ENCODE measurements at regions not wholly inside any gene's neighbourhood (a gene's known extent, or its start where the extent isn't known, plus 50 kb on each side); places are given as distances from the start of the nearest gene placed in this dataset.

DNA sequence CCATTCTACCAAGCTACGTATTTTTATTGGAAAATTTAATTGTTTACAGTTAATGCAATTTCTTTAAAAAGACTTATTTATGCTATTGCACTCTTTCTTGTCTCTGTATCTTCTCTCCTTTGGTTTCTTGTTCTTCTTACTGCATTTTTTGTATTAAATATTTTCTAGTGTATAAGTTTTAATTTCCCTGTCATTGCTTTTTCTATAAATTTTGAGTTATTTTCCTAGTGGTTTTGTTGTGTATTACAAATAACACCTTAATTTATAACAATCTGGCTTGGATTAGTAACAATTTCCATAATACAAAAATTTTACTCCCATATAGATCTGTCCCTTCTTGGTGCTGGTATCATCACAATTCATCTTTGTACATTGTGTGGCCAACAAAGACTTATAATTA lies 303.5 kb upstream of the SPOCK3 start:
- Mint-ChIP-seq H3K36me3 (ENCODE audit: low read depth) (no peaks in the 10 kb centered on the region), H3K27me3 (ENCODE audit: low read depth) (no peaks in the 10 kb centered on the region), H3K9me3 (peaks cover 5% of the 10 kb centered on the region), H3K4me3 (no peak overlapping the region), H3K4me1 (ENCODE audit: low read depth) (no peaks in the 10 kb centered on the region), H3K27ac (no peak overlapping the region)
- no peak for DNase-seq
- CTCF ChIA-PET = no interaction called here
- intact Hi-C loops (cut with micrococcal nuclease) = no loop called here

DNA sequence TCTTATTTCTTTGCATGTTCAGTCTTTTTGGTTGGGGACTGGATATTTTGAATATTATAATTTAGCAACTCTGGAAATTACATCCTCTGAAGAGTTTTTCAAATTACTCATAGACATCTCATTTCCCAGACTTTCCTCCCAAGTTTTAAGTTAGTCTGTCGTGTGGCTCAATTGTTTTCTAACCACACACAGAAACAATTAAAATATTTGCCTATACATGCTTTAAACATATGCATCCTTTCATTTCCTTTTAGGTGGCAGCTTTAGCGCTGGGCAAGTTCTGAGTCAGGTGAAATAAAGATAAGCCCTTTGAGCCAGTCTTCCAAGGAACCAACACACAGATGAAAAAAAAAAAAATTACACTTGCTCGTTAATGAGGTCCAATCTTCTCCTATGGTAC lies 307.0 kb upstream of the SPOCK3 start:
- CTCF ChIA-PET = no interaction called here
- H3K4me3 Mint-ChIP-seq = no peak overlapping the region
- no peaks in the 10 kb centered on the region for H3K4me1 Mint-ChIP-seq (ENCODE audit: low read depth)
- H3K27ac Mint-ChIP-seq = no peak overlapping the region
- H3K36me3 Mint-ChIP-seq (ENCODE audit: low read depth) = no peaks in the 10 kb centered on the region
- H3K27me3 Mint-ChIP-seq (ENCODE audit: low read depth) = no peaks in the 10 kb centered on the region
- peaks cover 18% of the 10 kb centered on the region for H3K9me3 Mint-ChIP-seq
- DNase-seq = no peak
- intact Hi-C loops (cut with micrococcal nuclease) = no loop called here

DNA sequence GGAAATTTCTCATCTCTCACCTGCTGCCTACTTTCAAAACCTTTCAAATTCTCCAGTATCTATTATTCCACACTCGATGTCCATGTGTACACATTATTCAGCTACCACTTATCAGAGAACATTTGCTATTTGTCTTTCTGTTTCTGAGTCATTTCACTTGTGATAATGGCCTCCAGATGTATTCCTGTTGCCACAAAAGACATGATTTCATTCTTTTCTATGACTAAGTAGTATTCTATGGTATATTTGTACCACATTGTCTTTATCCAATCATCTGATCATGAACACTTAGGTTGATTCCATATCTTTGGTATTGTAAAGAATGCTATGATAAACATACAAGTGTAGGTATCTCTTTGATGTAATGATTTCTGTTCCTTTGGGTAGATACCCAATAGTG lies 310.1 kb upstream of the SPOCK3 start:
- Mint-ChIP-seq H3K36me3 (ENCODE audit: low read depth) (no peaks in the 10 kb centered on the region), H3K9me3 (peaks cover 22% of the 10 kb centered on the region), H3K4me3 (no peak overlapping the region), H3K27ac (no peak overlapping the region), H3K27me3 (ENCODE audit: low read depth) (no peaks in the 10 kb centered on the region), H3K4me1 (ENCODE audit: low read depth) (no peaks in the 10 kb centered on the region)
- intact Hi-C loops (cut with micrococcal nuclease) = no loop called here
- CTCF ChIA-PET = no interaction called here
- DNase-seq = no peak

DNA sequence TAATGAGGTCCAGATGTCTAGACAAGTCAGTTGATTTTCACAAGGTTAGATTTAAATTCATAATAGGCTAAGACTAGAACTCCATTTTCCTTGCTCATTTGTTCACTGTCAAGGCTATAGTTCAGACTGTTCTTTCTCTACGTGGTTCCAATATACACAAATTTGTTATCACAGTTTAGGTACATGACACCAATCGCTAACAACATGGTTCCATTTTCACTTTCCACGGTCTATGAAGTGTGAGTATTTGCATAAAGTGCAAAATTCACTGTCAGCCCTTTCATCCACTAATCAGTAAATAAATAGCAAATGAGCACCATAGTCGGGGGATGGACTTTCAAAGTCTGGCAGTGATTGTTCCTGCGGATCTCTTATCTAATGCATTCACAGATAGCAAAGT lies 315.7 kb upstream of the SPOCK3 start:
- no peak for DNase-seq
- Mint-ChIP-seq H3K4me1 (ENCODE audit: low read depth) (no peaks in the 10 kb centered on the region), H3K9me3 (peaks cover 17% of the 10 kb centered on the region), H3K36me3 (ENCODE audit: low read depth) (no peaks in the 10 kb centered on the region), H3K27ac (no peak overlapping the region), H3K27me3 (ENCODE audit: low read depth) (no peaks in the 10 kb centered on the region), H3K4me3 (no peak overlapping the region)
- intact Hi-C loops (cut with micrococcal nuclease) = no loop called here
- CTCF ChIA-PET = no interaction called here

DNA sequence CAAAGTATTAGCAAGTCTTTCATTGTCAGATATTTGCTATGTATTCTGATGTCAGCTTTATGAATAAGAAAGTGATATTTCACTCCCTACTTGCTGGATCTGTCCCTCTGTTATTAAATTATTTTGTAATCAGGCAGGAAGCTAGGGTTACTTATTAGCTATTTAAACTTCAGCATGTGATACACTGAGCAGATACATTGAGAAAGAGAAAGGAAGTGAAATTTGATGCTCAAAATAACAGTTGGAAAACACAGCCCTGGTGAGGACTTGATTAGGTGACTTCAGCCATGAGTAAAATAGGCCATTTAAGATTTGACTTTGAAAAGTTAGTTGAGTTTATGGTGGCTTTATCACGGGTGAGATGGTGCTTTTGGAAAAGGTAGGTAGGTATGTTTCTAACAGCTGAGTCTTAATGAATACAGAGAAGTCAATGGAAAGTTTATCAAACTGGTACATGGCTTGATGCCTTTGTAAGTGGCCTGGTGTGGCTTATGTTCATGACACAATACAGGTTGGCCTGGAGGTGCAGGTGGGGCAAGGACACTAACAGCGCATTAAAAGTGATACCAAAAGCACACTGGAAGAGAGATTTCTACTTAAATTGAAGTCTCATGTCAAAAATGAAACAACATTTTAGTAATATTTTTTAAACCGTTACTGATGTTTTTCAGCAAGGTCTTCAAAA lies 321.2 kb upstream of the SPOCK3 start:
- no peak overlapping the region for H3K27ac Mint-ChIP-seq
- H3K36me3 Mint-ChIP-seq (ENCODE audit: low read depth) = no peaks in the 10 kb centered on the region
- H3K4me3 Mint-ChIP-seq = no peak overlapping the region
- no peak for DNase-seq
- H3K27me3 Mint-ChIP-seq (ENCODE audit: low read depth) = no peaks in the 10 kb centered on the region
- H3K9me3 Mint-ChIP-seq = peaks cover 15% of the 10 kb centered on the region
- H3K4me1 Mint-ChIP-seq (ENCODE audit: low read depth) = no peaks in the 10 kb centered on the region
- CTCF ChIA-PET = no interaction called here
- intact Hi-C loops (cut with micrococcal nuclease) = no loop called here

DNA sequence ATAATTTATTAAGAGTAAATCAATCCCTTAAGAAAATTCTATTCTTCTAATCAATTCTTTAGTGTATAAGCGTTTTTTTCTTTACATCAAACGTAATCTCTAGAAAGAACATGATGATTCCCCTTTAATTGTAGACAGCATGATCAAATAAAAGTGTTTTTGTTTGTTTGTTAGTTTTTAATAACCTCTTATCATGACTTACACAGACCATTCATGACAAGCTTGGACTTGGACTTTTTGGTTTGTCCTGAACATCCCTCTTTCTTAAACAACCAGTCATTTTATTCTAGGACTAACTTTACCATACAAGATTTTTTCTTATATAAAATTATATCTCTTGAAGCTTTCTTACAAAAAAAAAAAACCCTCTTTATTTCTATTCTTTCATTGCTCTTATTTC lies 344.6 kb upstream of the SPOCK3 start:
- Mint-ChIP-seq H3K27me3 (ENCODE audit: low read depth) (no peaks in the 10 kb centered on the region), H3K27ac (no peak overlapping the region), H3K36me3 (ENCODE audit: low read depth) (no peaks in the 10 kb centered on the region), H3K9me3 (peaks cover 17% of the 10 kb centered on the region), H3K4me3 (no peak overlapping the region), H3K4me1 (ENCODE audit: low read depth) (no peaks in the 10 kb centered on the region)
- no peak for DNase-seq
- CTCF ChIA-PET = no interaction called here
- intact Hi-C loops (cut with micrococcal nuclease) = no loop called here

DNA sequence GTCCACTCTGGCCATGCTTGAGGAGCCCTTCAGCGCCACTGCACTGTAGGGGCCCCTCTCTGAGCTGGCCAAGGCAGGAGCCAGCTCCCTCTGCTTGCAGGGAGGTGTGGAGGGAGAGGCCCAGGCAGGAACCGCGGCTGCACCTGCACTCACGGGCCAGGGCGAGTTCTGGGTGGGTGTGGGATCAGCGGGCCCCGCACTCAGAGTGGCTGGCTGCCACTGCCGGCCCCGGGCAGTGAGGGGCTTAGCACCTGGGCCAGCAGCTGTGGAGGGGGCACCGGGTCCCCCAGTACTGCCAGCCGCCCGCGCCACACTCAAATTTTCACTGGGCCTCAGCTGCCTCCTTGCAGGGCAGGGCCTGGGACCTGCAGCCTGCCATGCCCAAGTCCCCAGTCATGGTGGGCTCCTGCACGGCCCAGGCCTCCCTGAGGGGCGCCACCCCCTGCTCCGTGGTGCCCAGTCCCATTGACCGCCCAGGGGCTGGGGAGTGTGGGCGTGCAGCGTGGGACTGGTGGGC lies 347.2 kb upstream of the SPOCK3 start:
- DNase-seq = no peak
- CTCF ChIA-PET = interaction anchor here (0.7 kb wide), 1 partner anchor 41 kb away, joined by 3 read pairs; no protein-coding TSS in a partner anchor
- Mint-ChIP-seq H3K9me3 (peaks cover 22% of the 10 kb centered on the region), H3K4me3 (no peak overlapping the region), H3K4me1 (ENCODE audit: low read depth) (no peaks in the 10 kb centered on the region), H3K27ac (no peak overlapping the region), H3K36me3 (ENCODE audit: low read depth) (no peaks in the 10 kb centered on the region), H3K27me3 (ENCODE audit: low read depth) (no peaks in the 10 kb centered on the region)
- intact Hi-C loops (cut with micrococcal nuclease) = no loop called here

DNA sequence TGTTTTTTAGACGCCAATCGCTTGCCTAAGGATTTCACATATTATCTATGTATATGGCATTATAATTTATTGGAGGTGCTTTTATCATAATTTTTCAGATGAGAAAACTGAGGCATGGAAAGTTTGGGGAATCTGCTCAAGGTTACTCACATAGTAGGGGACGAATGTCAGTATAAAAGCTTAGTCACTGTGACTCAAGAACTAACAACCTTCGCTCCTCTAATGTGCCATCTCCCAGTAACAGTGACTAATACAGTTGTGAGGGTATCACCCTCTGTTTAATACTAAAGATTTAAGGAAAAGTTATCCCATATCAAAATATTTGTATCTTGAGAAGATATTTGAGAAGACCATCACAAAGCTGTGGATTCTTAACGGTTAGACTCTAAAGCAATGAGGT lies 353.1 kb upstream of the SPOCK3 start:
- CTCF ChIA-PET = no interaction called here
- Mint-ChIP-seq H3K4me3 (no peak overlapping the region), H3K9me3 (peaks cover 10% of the 10 kb centered on the region), H3K27ac (no peak overlapping the region), H3K4me1 (ENCODE audit: low read depth) (no peaks in the 10 kb centered on the region), H3K36me3 (ENCODE audit: low read depth) (no peaks in the 10 kb centered on the region), H3K27me3 (ENCODE audit: low read depth) (no peaks in the 10 kb centered on the region)
- DNase-seq = no peak
- intact Hi-C loops (cut with micrococcal nuclease) = no loop called here

DNA sequence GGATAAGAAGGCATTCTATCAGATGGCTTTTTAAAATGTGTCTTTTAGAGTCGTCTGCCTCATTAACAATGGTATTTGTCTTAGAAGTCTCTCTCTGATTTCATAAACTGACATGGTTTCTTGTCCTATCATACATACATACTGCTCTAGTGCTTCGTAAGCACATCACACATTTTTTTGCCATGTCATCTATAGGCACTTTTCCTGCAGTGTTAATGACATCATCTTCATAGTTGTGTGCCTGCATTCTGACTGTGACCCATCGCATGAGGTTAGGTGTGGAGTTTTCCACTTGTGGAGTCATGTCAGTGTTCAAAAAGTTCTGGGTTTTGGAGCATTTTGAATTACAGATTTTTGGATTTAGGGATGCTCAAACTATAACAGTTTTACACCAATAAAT lies 361.6 kb upstream of the SPOCK3 start:
- no peaks in the 10 kb centered on the region for H3K27me3 Mint-ChIP-seq (ENCODE audit: low read depth)
- H3K9me3 Mint-ChIP-seq = no peaks in the 10 kb centered on the region
- no peak for DNase-seq
- CTCF ChIA-PET = no interaction called here
- intact Hi-C loops (cut with micrococcal nuclease) = no loop called here
- no peaks in the 10 kb centered on the region for H3K36me3 Mint-ChIP-seq (ENCODE audit: low read depth)
- H3K4me3 Mint-ChIP-seq = no peak overlapping the region
- no peak overlapping the region for H3K27ac Mint-ChIP-seq
- H3K4me1 Mint-ChIP-seq (ENCODE audit: low read depth) = no peaks in the 10 kb centered on the region

DNA sequence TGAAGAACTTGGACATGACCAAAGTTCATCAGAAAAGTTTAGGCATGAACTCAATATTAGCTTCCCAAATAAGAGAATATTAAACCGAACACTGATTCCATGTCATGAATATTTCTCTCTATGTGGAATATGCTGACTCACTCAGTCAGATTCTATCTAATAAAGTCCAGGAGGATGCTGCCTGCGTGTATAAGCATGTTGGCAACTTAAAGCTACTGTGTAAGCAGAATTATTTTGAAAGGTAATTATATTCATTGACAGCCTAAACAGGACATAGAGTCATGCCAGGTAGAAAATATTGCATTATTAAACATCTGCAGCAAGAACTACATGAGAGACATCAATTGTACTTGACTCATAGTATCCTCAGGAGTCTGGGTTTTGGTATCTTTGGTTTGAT lies 367.9 kb upstream of the SPOCK3 start:
- H3K4me1 Mint-ChIP-seq (ENCODE audit: low read depth) = no peaks in the 10 kb centered on the region
- H3K27me3 Mint-ChIP-seq (ENCODE audit: low read depth) = no peaks in the 10 kb centered on the region
- H3K9me3 Mint-ChIP-seq = no peaks in the 10 kb centered on the region
- no peak for DNase-seq
- CTCF ChIA-PET = no interaction called here
- no peaks in the 10 kb centered on the region for H3K36me3 Mint-ChIP-seq (ENCODE audit: low read depth)
- intact Hi-C loops (cut with micrococcal nuclease) = no loop called here
- H3K4me3 Mint-ChIP-seq = no peak overlapping the region
- H3K27ac Mint-ChIP-seq = no peak overlapping the region

DNA sequence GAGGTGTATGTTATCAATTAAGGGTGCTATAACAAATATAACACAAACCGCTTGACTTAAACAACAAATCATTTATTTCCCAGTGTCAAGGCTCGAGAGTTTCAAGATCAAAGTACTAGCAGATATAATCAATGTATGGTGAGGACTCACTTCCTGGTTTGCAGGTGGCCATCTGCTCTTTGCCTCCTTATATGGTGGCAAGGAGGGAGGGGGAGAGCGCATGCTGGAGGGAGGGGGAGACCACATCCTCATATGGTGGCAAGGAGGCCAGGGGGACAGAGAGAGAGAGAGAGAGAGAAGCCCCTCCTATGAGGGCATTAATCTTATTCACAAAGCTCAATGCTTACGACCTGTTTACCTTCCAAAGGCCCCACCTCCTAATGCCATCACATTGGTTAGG lies 372.3 kb upstream of the SPOCK3 start:
- H3K27me3 Mint-ChIP-seq (ENCODE audit: low read depth) = no peaks in the 10 kb centered on the region
- H3K36me3 Mint-ChIP-seq (ENCODE audit: low read depth) = no peaks in the 10 kb centered on the region
- H3K4me3 Mint-ChIP-seq = no peak overlapping the region
- intact Hi-C loops (cut with micrococcal nuclease) = no loop called here
- no peak overlapping the region for H3K27ac Mint-ChIP-seq
- no peak for DNase-seq
- CTCF ChIA-PET = no interaction called here
- no peaks in the 10 kb centered on the region for H3K9me3 Mint-ChIP-seq
- no peaks in the 10 kb centered on the region for H3K4me1 Mint-ChIP-seq (ENCODE audit: low read depth)

DNA sequence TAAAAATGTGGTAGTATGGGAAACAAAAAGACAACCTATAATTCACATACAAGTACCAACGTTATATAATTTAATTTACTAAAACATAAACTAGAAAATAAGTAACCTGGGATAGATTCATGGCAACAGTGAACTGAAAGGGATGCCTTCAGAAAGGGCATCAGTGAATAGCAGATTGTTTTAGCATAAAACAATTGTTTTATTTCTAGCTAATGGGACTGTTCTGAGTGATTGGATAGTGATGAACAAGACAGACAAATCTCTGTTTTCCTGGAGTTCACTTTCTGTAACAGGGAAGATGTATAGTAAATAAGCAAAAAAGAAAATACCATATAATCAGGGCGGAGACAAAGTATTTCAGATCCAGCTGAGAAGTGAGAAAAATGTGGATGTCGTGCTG lies 379.1 kb upstream of the SPOCK3 start:
- CTCF ChIA-PET = no interaction called here
- no peak for DNase-seq
- no peaks in the 10 kb centered on the region for H3K36me3 Mint-ChIP-seq (ENCODE audit: low read depth)
- H3K9me3 Mint-ChIP-seq = peaks cover 1% of the 10 kb centered on the region
- H3K4me1 Mint-ChIP-seq (ENCODE audit: low read depth) = no peaks in the 10 kb centered on the region
- intact Hi-C loops (cut with micrococcal nuclease) = no loop called here
- no peak overlapping the region for H3K27ac Mint-ChIP-seq
- no peak overlapping the region for H3K4me3 Mint-ChIP-seq
- no peaks in the 10 kb centered on the region for H3K27me3 Mint-ChIP-seq (ENCODE audit: low read depth)

DNA sequence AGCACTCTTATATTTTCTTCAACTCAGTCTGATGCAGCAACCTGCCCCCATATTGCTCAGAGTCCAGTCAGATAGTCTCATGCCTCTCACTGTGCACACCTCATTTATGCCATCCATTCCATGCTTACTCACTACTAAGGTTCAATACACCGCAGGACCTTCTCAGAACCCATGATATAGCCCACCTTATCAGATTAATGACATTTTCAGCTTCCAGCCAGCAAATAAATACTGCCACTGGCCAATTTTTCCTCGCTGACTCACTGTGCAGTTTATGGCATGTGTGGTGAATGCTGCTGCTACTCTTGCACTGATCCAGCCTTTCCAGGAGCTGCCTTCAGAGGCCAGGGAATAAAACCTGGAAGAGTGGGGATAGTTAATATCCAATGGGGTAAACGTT lies 380.6 kb upstream of the SPOCK3 start:
- no peaks in the 10 kb centered on the region for H3K4me1 Mint-ChIP-seq (ENCODE audit: low read depth)
- intact Hi-C loops (cut with micrococcal nuclease) = no loop called here
- no peak overlapping the region for H3K4me3 Mint-ChIP-seq
- DNase-seq = no peak
- H3K27ac Mint-ChIP-seq = no peak overlapping the region
- H3K9me3 Mint-ChIP-seq = peaks cover 4% of the 10 kb centered on the region
- no peaks in the 10 kb centered on the region for H3K27me3 Mint-ChIP-seq (ENCODE audit: low read depth)
- no peaks in the 10 kb centered on the region for H3K36me3 Mint-ChIP-seq (ENCODE audit: low read depth)
- CTCF ChIA-PET = interaction anchor here (0.6 kb wide), 2 partner anchors 562 to 1194 kb away, joined by 3 to 4 read pairs; no protein-coding TSS in a partner anchor
